ENCODE measurements at regions not wholly inside any gene's neighbourhood (a gene's known extent, or its start where the extent isn't known, plus 50 kb on each side); places are given as distances from the start of the nearest gene placed in this dataset.
"Not testable (repeated sequence)": the region's sequence is repeated elsewhere in the genome, so short reads cannot be mapped to it uniquely, and the experiment has no call there.

GRCh38 chr14:26304056-26304455 is 293.8 kb downstream of the NOVA1 start:
- DNase-seq (ENCODE audit: low spot score): no peak

- no peak for DNase-seq (ENCODE audit: low spot score)
Observed at GRCh38 chr14:26293909-26294308, 303.9 kb downstream of the NOVA1 start.

DNA sequence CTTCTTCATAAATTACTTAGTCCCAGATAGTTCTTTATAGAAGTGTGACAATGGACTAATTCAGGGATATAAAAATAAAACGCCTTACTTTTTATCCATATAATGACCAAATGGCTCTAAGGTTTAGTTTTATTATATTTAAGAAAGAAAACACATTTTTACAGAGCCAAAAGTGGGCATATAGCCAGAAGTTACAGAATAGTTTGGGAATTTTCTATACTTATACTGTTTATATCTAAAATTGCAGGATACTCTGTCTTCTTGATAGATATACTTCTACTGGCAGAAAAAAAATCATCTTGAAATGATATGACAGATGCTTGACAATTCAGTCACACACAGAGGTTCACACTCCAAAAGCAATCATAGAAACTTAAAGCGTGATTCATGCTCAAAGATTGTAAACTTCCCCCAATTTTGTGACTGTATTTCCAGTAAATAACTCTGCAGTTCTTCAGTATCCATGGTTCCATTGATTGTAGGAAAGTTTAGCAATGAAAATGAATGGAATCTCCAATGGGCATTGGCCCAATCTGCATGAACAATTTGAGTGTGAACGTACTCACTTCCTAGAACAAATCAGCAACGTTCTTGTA is 307.8 kb downstream of the NOVA1 start:
- DNase-seq (ENCODE audit: low spot score): peak; percentile 25

- no peak for DNase-seq (ENCODE audit: low spot score)
Observed at GRCh38 chr14:26286913-26287205, 311.0 kb downstream of the NOVA1 start.

- DNase-seq (ENCODE audit: low spot score): no peak
Observed at GRCh38 chr14:26286081-26286912, 311.5 kb downstream of the NOVA1 start.

DNA sequence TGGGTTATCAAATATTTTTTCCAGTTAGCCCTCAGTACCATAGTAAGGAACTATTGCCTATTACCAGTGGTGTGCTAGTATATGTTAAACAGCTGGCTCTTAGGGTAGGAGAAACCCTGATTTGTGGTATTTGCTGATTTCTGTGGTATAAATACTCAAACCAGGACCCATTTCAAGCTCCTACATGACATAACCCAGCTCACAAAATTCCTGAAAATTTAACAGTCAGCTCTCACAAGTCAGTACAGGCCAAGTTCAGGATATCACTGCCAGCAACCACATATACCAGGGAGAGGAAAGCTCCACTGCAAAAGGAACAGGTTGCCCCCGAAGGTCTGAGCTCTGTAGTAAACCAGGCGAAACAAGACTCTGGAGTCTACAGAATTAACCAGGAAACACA is 315.3 kb downstream of the NOVA1 start:
- DNase-seq (ENCODE audit: low spot score): no peak

DNA sequence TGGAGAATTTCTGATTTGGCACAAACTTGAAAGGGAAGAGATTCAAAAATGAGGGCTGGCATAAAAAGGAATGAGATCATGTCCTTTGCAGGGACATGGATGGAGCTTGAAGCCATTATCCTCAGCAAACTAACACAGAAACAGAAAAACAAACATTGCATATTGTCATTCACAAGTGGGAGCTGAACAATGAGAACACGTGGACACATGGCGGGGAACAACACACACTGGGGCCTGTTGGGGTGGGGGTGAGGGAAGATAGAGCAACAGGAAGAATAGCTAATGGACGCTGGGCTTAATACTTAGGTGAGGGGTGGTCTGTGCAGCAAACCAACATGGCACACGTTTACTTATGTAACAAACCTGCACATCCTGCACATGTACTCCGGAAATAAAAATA is 315.8 kb downstream of the NOVA1 start:
- not testable (repeated sequence) for DNase-seq (ENCODE audit: low spot score)

DNA sequence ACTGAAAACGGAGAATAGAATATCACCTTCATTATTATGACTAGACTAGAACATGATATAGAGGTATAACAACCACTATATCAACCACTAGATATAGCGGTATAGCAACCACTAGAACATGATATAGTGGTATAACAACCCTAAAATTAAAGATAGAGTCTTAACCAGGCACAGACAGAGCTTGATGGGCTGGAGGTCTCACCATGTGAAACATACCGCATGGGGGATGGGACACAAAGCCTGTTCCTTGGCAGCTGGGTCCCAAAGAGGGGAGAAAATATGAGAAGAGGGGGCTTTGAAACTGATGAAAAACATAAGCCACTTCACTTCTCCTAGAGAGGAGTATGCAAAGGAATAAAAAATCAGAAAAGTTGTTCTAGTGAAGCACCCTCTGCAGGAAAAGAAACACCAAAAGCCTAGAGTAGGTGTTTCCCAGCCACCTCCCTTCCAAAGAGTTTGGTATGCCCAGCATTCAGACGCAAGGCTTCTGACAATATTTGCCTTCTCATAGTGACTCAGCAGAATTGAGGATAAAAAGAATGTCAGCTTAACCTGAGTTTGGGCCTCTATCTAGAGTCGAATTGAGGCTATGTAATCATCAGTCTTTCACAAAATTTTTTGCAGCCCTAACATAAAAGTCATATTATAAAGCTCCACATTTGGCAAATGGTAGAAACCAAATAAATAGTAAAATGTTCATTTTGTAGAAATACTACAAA is 316.4 kb downstream of the NOVA1 start:
- peak; percentile 47 for DNase-seq (ENCODE audit: low spot score)

DNA sequence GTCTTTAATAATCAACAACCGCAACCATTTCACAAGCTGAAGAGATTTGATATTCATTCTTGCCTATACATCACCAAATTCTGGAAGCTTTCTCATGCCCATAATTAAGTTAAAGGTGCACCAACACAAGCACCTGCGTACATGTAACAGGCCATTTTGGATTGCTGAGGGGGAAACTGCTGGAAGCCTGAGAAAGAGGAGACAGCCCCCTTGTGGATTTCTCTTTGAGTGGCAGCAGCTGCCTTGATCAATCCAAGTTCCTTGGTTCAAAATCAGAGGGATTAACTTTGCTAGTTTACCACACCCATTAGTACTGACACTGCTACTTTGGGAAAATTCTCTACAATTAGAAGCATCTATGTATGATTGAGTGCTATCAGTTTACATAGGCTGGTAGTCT is 321.1 kb downstream of the NOVA1 start:
- DNase-seq (ENCODE audit: low spot score): no peak

GRCh38 chr14:26265170-26265685 is 332.6 kb downstream of the NOVA1 start:
- DNase-seq (ENCODE audit: low spot score): no peak

DNA sequence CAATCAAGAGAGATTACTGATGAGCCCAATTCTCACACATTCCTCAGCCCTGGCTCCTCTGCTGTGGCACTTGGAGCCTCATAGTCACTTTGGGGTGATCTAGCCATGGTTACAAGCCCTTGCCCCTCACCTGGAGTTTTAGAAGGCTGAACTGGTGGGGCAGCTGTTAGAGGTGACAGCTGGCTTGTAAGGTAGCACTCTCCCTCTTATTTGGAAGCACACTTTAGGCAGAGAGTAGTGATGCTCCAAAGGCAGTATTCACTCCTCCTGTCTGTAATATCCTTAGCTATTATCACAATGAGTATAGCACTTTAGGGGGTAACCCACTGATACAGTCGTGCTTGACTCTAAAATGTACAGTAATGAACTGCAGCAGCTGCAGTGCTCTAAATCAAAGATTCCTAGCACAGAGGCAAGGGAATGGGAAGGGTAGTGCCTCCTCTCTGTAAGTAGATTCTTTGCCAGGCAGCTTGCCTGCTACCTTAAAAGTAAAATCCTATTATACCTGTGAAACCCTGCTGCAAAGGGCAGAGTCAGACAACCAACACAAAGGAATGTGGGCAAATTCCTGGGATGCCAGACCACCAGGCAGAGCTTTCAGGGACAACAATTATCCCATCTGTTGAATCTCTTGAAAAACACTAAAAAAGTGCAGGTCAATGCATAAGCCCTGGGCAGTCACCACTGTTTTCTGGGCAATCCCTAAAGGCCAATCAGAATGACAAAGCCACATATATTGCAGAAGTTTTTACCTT is 336.3 kb downstream of the NOVA1 start:
- DNase-seq (ENCODE audit: low spot score): no peak

GRCh38 chr14:26255213-26255612 is 342.6 kb downstream of the NOVA1 start:
- peak; percentile 10 for DNase-seq (ENCODE audit: low spot score)

DNA sequence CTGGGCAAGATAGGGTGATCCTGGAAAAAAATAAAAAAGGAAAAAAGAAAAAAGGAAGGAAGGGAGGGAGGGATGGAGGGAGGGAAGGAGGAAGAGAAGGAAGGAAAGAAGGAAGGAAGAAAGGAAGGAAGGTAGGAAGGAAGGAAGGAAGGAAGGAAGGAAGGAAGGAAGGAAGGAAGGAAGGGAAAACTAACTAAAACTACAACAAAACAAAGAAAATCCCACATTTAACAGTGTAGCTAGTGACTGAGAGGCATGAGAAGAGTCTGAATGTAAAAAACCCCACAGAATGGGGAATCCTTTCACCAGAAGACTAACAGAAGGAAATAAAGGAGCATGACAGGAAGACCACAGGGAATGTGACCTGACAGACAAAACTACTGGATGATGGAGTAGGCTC is 345.7 kb downstream of the NOVA1 start:
- DNase-seq (ENCODE audit: low spot score): no peak

GRCh38 chr14:26233118-26233517 is 364.7 kb downstream of the NOVA1 start:
- DNase-seq (ENCODE audit: low spot score): no peak

GRCh38 chr14:26218861-26219260 is 379.0 kb downstream of the NOVA1 start:
- no peak for DNase-seq (ENCODE audit: low spot score)

DNA sequence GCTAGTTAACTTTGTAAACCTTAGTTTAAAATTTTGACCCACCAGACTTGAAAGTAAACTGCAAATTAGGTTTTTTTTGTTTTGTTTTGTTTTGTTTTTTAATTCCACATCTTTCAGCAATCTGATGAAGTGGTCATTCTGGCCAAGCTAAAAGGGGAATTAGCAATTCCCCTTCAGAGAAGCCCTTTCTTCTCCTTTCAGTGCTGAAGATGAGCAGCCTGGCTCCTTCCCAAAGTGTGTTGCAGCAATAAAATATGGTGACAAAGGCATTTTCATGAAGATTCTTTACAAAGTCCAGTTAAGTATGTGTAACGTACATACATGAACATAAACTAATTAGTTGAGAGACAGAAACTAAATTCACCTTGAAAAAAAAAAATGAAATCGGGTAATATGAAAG is 380.1 kb downstream of the NOVA1 start:
- DNase-seq (ENCODE audit: low spot score): no peak

DNA sequence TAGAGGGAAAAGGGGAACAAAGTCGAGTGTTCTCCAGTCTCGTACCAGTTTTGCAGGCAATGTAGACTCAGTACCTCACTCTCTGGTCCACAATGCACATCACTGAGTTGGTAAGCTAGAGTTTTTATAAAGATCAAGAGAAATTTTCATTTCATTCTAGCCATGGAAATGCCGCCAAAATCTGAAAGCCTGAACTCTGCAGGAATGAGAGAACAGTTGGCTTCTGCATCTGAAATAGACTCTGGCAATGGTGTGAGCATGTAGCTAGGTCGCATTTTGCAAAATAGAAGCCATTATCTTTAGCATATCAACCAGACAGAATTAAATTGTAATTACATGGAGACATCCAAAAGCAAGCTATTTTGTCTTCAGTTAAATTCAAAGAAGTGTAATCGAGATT is 381.0 kb downstream of the NOVA1 start:
- DNase-seq (ENCODE audit: low spot score): no peak

DNA sequence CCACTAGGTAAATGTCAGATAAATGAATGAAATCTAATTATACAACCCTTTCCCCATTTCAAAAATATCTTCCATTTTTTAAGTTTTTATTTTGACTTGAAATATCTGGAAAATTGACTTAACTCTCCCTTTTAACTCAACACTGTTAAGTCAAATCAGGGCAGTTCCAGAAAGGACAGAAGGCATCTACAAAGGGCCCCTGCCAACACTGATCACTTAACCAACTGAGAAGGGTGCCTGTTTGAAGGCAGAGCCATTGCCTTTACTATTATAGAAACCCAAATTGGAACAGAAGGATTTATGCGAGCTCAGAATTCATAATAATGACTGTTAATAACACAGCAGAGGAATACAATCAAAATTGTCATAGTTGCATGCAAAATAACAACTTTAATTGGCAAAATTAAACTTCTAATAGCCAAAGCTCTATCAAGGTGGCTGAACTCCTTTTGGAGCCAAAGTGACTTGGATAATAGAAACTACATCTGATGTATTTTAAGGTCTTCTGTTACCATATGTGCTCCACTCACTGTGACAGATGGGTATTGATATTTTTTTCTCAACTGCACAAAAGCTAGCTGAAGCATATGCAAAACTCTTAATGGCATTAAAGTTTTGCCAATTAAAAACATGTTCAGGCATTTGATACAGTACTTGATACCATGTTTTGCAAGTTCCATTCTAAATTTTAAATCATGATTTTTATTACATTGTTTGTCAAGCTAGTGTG is 383.8 kb downstream of the NOVA1 start:
- DNase-seq (ENCODE audit: low spot score): no peak

- no peak for DNase-seq (ENCODE audit: low spot score)
Observed at GRCh38 chr14:26209699-26210098, 388.1 kb downstream of the NOVA1 start.

DNA sequence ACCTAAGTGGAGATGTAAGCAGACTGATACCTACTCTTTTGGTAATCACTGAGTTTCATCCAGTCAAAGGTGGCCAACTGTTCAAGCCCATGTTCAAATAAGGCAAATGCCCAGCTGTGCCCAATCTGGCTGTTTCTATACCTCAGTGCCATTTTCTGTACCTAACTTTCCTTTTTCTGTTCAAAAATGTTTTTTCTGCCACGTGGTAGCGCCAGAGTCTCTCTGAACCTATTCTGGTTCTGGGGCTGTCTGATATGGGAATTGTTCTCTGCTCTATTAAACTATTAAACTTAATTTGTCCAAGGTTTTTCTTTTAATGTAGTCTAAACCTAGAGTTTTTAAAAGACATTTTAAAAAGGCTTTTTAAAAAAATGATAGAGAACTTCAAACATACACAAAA is 391.2 kb downstream of the NOVA1 start:
- no peak for DNase-seq (ENCODE audit: low spot score)

DNA sequence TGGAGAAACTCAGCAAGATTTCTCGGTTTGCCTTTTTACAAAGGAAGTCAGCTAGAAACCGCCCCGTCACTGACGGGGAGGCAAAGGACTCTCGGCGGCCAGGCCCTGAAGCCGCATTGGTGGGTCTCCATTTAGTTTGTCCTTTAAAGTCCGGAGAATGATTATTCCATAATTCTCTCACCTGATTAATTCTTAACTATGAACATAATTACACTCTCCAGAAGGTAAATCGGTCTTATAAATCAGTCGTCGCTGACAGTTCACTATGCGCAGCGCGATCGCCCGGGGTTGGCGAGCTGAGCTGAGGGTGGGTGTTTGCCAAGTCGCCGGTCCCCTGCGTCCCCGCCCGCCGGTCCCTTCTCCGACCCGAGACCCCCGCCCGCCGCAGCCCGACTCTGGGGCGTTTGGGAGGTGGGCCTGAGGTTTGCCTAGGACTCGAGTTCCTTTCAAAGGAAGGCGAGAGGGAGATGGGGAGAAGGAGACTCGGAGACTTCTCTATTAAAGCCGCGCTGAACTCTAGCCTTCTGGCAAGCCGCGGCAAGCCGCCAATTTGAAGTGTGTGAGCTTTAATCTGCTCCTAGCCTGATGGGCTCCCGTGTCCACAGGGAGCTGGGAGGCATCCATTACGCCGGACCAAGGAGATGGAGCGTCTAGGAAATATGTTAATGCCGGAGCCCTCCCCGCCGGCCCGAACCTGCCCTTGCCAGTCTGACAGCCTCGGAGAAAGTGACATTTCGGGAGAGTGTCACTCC is 392.9 kb downstream of the NOVA1 start:
- DNase-seq (ENCODE audit: low spot score): no peak

All from AG08396 (cell line).